B cell (primary cell): ENCODE measurements at regions not wholly inside any gene's neighbourhood (a gene's known extent, or its start where the extent isn't known, plus 50 kb on each side); places are given as distances from the start of the nearest gene placed in this dataset.

Experiments used
- ATAC-seq: fragments of 200-7000 bp; cut with Tn5 transposase; one replicate; pipeline ENCODE4 v1.10.0; 2021; ENCODE audit warnings: low read depth, mild to moderate bottlenecking, moderate number of reproducible peaks, moderate library complexity
- CTCF ChIA-PET: fragments of 350-600 bp; sonication (Branson Sonifier 250); formaldehyde crosslinking; loops from one replicate; lab custom pipeline; 2021; ENCODE audit warnings: antibody characterized with exemption, inconsistent platforms; lab: Charles Lee
- POLR2A ChIA-PET: fragments of 350-600 bp; sonication (Branson Sonifier 250); formaldehyde crosslinking; loops from one replicate; lab custom pipeline; 2021; ENCODE audit warnings: antibody characterized with exemption; lab: Charles Lee
- DNase-seq: peaks from one replicate; pipeline ENCODE4 v3.0.0; 2013
- H2AFZ ChIP-seq: 2 replicates; pipeline ENCODE4 v1.6.1; 2012; ENCODE audit warnings: mild to moderate bottlenecking, low read depth, low read length; ENCODE audit not compliant: insufficient read depth, poor library complexity, severe bottlenecking
- H3K27ac ChIP-seq, 2 donors: 1 replicate in 1 of 2; 2 replicates in 1 of 2; pipeline ENCODE4 v1.5.1; 2012 to 2013; ENCODE audit warnings: low read length in 2 of 2, mild to moderate bottlenecking in 2 of 2, moderate library complexity in 1 of 2
- H3K27me3 ChIP-seq, 4 experiments: fragments of 200-600 bp in 1 of 4; sonication (generic) in 1 of 4; replicated peaks in 1 of 4; 1 replicate in 2 of 4; 2 replicates in 2 of 4; pipeline versions ENCODE4 v1.6.1 to v1.7.0; 2013 to 2016; ENCODE audit warnings: low read length in 3 of 4, mild to moderate bottlenecking in 2 of 4, mixed read lengths in 1 of 4, moderate library complexity in 1 of 4; ENCODE audit not compliant: insufficient read depth in 4 of 4, control insufficient read depth in 3 of 4; ENCODE audit errors: control extremely low read depth in 1 of 4
- H3K36me3 ChIP-seq, 2 experiments: replicated peaks in 1 of 2; 1 replicate in 1 of 2; 2 replicates in 1 of 2; pipeline versions ENCODE4 v1.6.1 to v1.7.1; 2013; ENCODE audit warnings: low read length in 1 of 2; ENCODE audit not compliant: insufficient read depth in 2 of 2, control insufficient read depth in 1 of 2; ENCODE audit errors: control extremely low read depth in 1 of 2, extremely low read depth in 1 of 2
- H3K4me1 ChIP-seq, 2 donors: fragments of 200-600 bp in 1 of 2; sonication (generic) in 1 of 2; 1 replicate in 1 of 2; 2 replicates in 1 of 2; pipeline versions ENCODE4 v1.5.1 to v1.6.1; 2013 to 2017; ENCODE audit warnings: low read length in 2 of 2; ENCODE audit not compliant: control insufficient read depth in 2 of 2, insufficient read depth in 2 of 2
- H3K4me2 ChIP-seq: replicated peaks from 2 replicates; pipeline ENCODE3; 2012; ENCODE audit warnings: mild to moderate bottlenecking, low read depth, low read length; ENCODE audit not compliant: poor library complexity, severe bottlenecking
- H3K4me3 ChIP-seq, 5 experiments: fragments of 200-600 bp in 1 of 5; sonication (generic) in 1 of 5; 1 replicate in 3 of 5; 2 replicates in 2 of 5; pipeline versions ENCODE4 v1.5.1 to v1.7.0; 2011 to 2016; ENCODE audit warnings: low read length in 4 of 5, mild to moderate bottlenecking in 4 of 5, low read depth in 2 of 5, control low read depth in 1 of 5, moderate library complexity in 1 of 5; ENCODE audit not compliant: insufficient read depth in 1 of 5; ENCODE audit errors: control extremely low read depth in 1 of 5, extremely low read depth in 1 of 5
- H3K79me2 ChIP-seq: fragments of 200-600 bp; sonication (generic); one replicate; pipeline ENCODE4 v1.6.0; 2016; ENCODE audit warnings: low read length; ENCODE audit not compliant: control insufficient read depth, insufficient read depth
- H3K9ac ChIP-seq: fragments of 200-600 bp; sonication (generic); 2 replicates; pipeline ENCODE4 v1.6.1; 2017; ENCODE audit warnings: mild to moderate bottlenecking, low read length, moderate library complexity
- H3K9me3 ChIP-seq, 3 donors: one replicate each; pipeline versions ENCODE4 v1.6.1 to v1.7.1; 2013; ENCODE audit warnings: low read length in 2 of 3; ENCODE audit not compliant: control insufficient read depth in 2 of 3, insufficient read depth in 1 of 3; ENCODE audit errors: control extremely low read depth in 1 of 3
- H4K20me1 ChIP-seq: 2 replicates; pipeline ENCODE4 v1.6.0; 2012; ENCODE audit warnings: mild to moderate bottlenecking, low read length; ENCODE audit not compliant: insufficient read depth, control insufficient read depth, poor library complexity, severe bottlenecking
- H3K27ac Mint-ChIP-seq: one replicate; pipeline ENCODE4 v1.8.0; 2021; ENCODE audit warnings: mixed read lengths
- H3K27me3 Mint-ChIP-seq: one replicate; pipeline ENCODE4 v1.8.0; 2021; ENCODE audit warnings: mixed read lengths
- H3K4me1 Mint-ChIP-seq: one replicate; pipeline ENCODE4 v1.8.0; 2021; ENCODE audit warnings: mixed read lengths
- H3K4me3 Mint-ChIP-seq: one replicate; pipeline ENCODE4 v1.8.0; 2021; ENCODE audit warnings: mixed read lengths
- H3K9me3 Mint-ChIP-seq: one replicate; pipeline ENCODE4 v1.8.0; 2022; ENCODE audit warnings: mixed read lengths; ENCODE audit not compliant: insufficient read depth
- EZH2 ChIP-seq: IDR thresholded peaks from 2 replicates; pipeline ENCODE4 v1.6.1; 2012; ENCODE audit warnings: borderline replicate concordance, low read depth, mild to moderate bottlenecking, moderate library complexity, low read length; ENCODE audit not compliant: insufficient read depth, poor library complexity, severe bottlenecking
- WGBS: methylation state at CpG from one replicate; pipeline ENCODE4 v1.1.5; 2013; ENCODE audit warnings: missing lambda C conversion rate; ENCODE audit not compliant: insufficient coverage; 5-methylcytosine and 5-hydroxymethylcytosine counted together
- intact Hi-C: fragments of 100-400 bp; cut with micrococcal nuclease; formaldehyde crosslinking; loops from one replicate; pipeline ENCODE4 v1.10.0; 2022
- TF ChIP-seq, protein P1 (sequence below): fragments of 200-600 bp; IDR thresholded peaks from one replicate; pipeline ENCODE4 v1.8.0; 2022; ENCODE audit warnings: antibody characterized with exemption, mild to moderate bottlenecking

DNA sequence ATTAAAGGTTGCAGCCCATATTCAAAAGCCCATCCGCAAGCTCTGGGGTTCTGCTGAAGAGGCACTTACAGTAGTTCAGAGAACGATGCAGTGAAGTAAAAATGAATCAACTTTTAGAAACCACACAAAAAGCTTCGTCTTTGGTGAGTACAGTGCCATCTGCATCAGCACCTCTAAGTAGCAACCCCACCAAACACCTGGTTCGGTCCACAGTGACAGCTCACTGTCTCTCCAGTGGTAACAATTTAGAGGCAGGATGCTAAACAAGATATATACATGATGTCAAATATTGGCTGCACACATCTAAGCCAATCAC lies 275.4 kb upstream of the TCF4 start:
- Histone ChIP-seq H3K4me2 (no peak overlapping the region), H2AFZ (no peak overlapping the region), H3K36me3 (no peaks in the 10 kb centered on the region), H3K4me1 (no peaks in the 10 kb centered on the region), H3K4me3 (no peak overlapping the region), H3K9me3 (no peaks in the 10 kb centered on the region), H4K20me1 (no peaks in the 10 kb centered on the region), H3K79me2 (no peaks in the 10 kb centered on the region), H3K9ac (no peak overlapping the region), H3K27ac (no peak overlapping the region), H3K27me3 (no peaks in the 10 kb centered on the region)
- H3K4me3 Mint-ChIP-seq, result no peak overlapping the region
- ChIA-PET CTCF (no interaction called here), POLR2A (no interaction called here)
- TF ChIP-seq, protein P1, sequence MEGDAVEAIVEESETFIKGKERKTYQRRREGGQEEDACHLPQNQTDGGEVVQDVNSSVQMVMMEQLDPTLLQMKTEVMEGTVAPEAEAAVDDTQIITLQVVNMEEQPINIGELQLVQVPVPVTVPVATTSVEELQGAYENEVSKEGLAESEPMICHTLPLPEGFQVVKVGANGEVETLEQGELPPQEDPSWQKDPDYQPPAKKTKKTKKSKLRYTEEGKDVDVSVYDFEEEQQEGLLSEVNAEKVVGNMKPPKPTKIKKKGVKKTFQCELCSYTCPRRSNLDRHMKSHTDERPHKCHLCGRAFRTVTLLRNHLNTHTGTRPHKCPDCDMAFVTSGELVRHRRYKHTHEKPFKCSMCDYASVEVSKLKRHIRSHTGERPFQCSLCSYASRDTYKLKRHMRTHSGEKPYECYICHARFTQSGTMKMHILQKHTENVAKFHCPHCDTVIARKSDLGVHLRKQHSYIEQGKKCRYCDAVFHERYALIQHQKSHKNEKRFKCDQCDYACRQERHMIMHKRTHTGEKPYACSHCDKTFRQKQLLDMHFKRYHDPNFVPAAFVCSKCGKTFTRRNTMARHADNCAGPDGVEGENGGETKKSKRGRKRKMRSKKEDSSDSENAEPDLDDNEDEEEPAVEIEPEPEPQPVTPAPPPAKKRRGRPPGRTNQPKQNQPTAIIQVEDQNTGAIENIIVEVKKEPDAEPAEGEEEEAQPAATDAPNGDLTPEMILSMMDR, result no peak
- TF ChIP-seq EZH2, result no peak
- DNase-seq (no peak), ATAC-seq (no peak)
- H3K27me3 Mint-ChIP-seq, result peaks cover 11% of the 10 kb centered on the region
- WGBS, result 91% methylated on average over 4 of the region's 4 CpGs
- intact Hi-C loops, result no loop called here
- no peaks in the 10 kb centered on the region for H3K9me3 Mint-ChIP-seq
- no peaks in the 10 kb centered on the region for H3K4me1 Mint-ChIP-seq
- H3K27ac Mint-ChIP-seq, result no peak overlapping the region

DNA sequence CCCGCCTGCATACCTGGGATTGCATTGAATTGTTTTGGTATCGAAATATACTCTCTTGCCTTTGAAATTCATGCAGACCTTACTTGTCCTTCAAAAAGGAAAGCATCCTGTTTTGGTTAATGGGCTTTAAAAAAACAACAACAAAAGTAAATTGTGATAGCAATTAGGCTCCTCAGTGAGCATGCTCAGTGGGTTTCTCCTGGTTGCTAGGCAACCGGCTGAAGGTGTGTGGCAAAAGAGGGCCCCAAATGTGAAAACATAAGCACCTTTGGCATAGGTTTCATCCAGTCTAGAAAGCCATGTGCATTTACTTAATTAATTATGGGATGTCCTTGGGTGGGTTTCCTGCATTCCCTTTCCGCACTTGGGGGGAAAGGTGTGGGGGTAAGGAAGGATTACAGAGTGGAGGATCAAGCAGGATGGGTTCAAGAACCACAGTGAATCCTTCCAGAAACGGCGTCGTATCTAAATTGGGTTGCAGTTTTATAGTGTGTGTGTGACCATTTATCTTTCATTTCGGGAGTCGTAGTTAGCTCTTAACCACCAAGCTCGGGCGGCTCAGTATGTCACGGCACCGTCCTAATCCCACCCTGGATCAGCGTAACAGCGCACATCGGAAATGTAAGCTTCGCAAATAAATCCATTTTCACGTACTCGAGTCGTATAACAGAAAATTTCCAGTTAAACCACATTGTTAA lies 274.9 kb upstream of the TCF4 start:
- Histone ChIP-seq H3K4me3 (no peak overlapping the region), H3K79me2 (no peaks in the 10 kb centered on the region), H3K27ac (no peak overlapping the region), H4K20me1 (no peaks in the 10 kb centered on the region), H3K4me2 (no peak overlapping the region), H3K9me3 (no peaks in the 10 kb centered on the region), H3K4me1 (no peaks in the 10 kb centered on the region), H3K27me3 (no peaks in the 10 kb centered on the region), H3K9ac (no peak overlapping the region), H3K36me3 (no peaks in the 10 kb centered on the region), H2AFZ (no peak overlapping the region)
- no peaks in the 10 kb centered on the region for H3K4me1 Mint-ChIP-seq
- CTCF ChIA-PET, result no interaction called here
- WGBS, result 96% methylated on average over 16 of the region's 20 CpGs
- DNase-seq, result no peak
- POLR2A ChIA-PET, result no interaction called here
- H3K27me3 Mint-ChIP-seq, result peaks cover 11% of the 10 kb centered on the region
- no peaks in the 10 kb centered on the region for H3K9me3 Mint-ChIP-seq
- intact Hi-C loops, result no loop called here
- TF ChIP-seq, protein P1, result no peak
- no peak for TF ChIP-seq EZH2
- no peak overlapping the region for H3K27ac Mint-ChIP-seq
- no peak for ATAC-seq
- no peak overlapping the region for H3K4me3 Mint-ChIP-seq
